ENCODE measurements at regions not wholly inside any gene's neighbourhood (a gene's known extent, or its start where the extent isn't known, plus 50 kb on each side); places are given as distances from the start of the nearest gene placed in this dataset.

GRCh38 chr5:3167473-3167872 lies 416.0 kb upstream of the IRX2 start (continued):
- TF ChIP-seq, protein P1, sequence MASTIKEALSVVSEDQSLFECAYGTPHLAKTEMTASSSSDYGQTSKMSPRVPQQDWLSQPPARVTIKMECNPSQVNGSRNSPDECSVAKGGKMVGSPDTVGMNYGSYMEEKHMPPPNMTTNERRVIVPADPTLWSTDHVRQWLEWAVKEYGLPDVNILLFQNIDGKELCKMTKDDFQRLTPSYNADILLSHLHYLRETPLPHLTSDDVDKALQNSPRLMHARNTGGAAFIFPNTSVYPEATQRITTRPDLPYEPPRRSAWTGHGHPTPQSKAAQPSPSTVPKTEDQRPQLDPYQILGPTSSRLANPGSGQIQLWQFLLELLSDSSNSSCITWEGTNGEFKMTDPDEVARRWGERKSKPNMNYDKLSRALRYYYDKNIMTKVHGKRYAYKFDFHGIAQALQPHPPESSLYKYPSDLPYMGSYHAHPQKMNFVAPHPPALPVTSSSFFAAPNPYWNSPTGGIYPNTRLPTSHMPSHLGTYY (CRISPR knock-in tag; IDR thresholded peaks at IDR 0.05) = no peak
- TF ChIP-seq, protein P2, sequence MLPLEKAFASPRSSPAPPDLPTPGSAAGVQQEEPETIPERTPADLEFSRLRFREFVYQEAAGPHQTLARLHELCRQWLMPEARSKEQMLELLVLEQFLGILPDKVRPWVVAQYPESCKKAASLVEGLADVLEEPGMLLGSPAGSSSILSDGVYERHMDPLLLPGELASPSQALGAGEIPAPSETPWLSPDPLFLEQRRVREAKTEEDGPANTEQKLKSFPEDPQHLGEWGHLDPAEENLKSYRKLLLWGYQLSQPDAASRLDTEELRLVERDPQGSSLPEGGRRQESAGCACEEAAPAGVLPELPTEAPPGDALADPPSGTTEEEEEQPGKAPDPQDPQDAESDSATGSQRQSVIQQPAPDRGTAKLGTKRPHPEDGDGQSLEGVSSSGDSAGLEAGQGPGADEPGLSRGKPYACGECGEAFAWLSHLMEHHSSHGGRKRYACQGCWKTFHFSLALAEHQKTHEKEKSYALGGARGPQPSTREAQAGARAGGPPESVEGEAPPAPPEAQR (CRISPR knock-in tag; IDR thresholded peaks at IDR 0.05) = no peak
- TF ChIP-seq AFF4 (CRISPR knock-in tag; IDR thresholded peaks at IDR 0.05; ENCODE audit: borderline replicate concordance) (no peak), ZNF423 (CRISPR knock-in tag; IDR thresholded peaks at IDR 0.05) (no peak), IRF2 (CRISPR knock-in tag; IDR thresholded peaks at IDR 0.05; ENCODE audit: borderline replicate concordance, low read depth) (no peak), ZNF121 (CRISPR knock-in tag; IDR thresholded peaks at IDR 0.05) (no peak), FOXK1 (CRISPR knock-in tag; IDR thresholded peaks at IDR 0.05) (no peak), NFYB (CRISPR knock-in tag; conservative IDR thresholded peaks at IDR 0.05; ENCODE audit: low read depth) (no peak), TEAD4 (CRISPR knock-in tag; IDR thresholded peaks at IDR 0.05) (no peak), OVOL2 (CRISPR knock-in tag; IDR thresholded peaks at IDR 0.05; ENCODE audit: borderline replicate concordance) (no peak)
- TF ChIP-seq, protein P3, sequence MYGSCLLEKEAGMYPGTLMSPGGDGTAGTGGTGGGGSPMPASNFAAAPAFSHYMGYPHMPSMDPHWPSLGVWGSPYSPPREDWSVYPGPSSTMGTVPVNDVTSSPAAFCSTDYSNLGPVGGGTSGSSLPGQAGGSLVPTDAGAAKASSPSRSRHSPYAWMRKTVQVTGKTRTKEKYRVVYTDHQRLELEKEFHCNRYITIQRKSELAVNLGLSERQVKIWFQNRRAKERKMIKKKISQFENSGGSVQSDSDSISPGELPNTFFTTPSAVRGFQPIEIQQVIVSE (CRISPR knock-in tag; IDR thresholded peaks at IDR 0.05; ENCODE audit: borderline replicate concordance) = no peak
- TF ChIP-seq, protein P4, sequence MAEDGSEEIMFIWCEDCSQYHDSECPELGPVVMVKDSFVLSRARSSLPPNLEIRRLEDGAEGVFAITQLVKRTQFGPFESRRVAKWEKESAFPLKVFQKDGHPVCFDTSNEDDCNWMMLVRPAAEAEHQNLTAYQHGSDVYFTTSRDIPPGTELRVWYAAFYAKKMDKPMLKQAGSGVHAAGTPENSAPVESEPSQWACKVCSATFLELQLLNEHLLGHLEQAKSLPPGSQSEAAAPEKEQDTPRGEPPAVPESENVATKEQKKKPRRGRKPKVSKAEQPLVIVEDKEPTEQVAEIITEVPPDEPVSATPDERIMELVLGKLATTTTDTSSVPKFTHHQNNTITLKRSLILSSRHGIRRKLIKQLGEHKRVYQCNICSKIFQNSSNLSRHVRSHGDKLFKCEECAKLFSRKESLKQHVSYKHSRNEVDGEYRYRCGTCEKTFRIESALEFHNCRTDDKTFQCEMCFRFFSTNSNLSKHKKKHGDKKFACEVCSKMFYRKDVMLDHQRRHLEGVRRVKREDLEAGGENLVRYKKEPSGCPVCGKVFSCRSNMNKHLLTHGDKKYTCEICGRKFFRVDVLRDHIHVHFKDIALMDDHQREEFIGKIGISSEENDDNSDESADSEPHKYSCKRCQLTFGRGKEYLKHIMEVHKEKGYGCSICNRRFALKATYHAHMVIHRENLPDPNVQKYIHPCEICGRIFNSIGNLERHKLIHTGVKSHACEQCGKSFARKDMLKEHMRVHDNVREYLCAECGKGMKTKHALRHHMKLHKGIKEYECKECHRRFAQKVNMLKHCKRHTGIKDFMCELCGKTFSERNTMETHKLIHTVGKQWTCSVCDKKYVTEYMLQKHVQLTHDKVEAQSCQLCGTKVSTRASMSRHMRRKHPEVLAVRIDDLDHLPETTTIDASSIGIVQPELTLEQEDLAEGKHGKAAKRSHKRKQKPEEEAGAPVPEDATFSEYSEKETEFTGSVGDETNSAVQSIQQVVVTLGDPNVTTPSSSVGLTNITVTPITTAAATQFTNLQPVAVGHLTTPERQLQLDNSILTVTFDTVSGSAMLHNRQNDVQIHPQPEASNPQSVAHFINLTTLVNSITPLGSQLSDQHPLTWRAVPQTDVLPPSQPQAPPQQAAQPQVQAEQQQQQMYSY (CRISPR knock-in tag; IDR thresholded peaks at IDR 0.05) = no peak

- ATAC-seq = no peak
- TF ChIP-seq GTF2I (CRISPR knock-in tag; conservative IDR thresholded peaks at IDR 0.05) (no peak), NR2C2 (CRISPR knock-in tag; IDR thresholded peaks at IDR 0.05) (no peak), AR (CRISPR knock-in tag; IDR thresholded peaks at IDR 0.05) (no peak), ZNF396 (CRISPR knock-in tag; IDR thresholded peaks at IDR 0.05; ENCODE audit: borderline replicate concordance) (no peak), ATF1 (CRISPR knock-in tag; IDR thresholded peaks at IDR 0.05) (no peak)
- TF ChIP-seq, protein P5, sequence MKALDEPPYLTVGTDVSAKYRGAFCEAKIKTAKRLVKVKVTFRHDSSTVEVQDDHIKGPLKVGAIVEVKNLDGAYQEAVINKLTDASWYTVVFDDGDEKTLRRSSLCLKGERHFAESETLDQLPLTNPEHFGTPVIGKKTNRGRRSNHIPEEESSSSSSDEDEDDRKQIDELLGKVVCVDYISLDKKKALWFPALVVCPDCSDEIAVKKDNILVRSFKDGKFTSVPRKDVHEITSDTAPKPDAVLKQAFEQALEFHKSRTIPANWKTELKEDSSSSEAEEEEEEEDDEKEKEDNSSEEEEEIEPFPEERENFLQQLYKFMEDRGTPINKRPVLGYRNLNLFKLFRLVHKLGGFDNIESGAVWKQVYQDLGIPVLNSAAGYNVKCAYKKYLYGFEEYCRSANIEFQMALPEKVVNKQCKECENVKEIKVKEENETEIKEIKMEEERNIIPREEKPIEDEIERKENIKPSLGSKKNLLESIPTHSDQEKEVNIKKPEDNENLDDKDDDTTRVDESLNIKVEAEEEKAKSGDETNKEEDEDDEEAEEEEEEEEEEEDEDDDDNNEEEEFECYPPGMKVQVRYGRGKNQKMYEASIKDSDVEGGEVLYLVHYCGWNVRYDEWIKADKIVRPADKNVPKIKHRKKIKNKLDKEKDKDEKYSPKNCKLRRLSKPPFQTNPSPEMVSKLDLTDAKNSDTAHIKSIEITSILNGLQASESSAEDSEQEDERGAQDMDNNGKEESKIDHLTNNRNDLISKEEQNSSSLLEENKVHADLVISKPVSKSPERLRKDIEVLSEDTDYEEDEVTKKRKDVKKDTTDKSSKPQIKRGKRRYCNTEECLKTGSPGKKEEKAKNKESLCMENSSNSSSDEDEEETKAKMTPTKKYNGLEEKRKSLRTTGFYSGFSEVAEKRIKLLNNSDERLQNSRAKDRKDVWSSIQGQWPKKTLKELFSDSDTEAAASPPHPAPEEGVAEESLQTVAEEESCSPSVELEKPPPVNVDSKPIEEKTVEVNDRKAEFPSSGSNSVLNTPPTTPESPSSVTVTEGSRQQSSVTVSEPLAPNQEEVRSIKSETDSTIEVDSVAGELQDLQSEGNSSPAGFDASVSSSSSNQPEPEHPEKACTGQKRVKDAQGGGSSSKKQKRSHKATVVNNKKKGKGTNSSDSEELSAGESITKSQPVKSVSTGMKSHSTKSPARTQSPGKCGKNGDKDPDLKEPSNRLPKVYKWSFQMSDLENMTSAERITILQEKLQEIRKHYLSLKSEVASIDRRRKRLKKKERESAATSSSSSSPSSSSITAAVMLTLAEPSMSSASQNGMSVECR (CRISPR knock-in tag; IDR thresholded peaks at IDR 0.05; ENCODE audit: borderline replicate concordance) = no peak
Measured at GRCh38 chr5:3163626-3164025, 412.1 kb upstream of the IRX2 start.

More at GRCh38 chr5:3163626-3164025, 412.1 kb upstream of the IRX2 start:
- ChIA-PET CTCF (no interaction called here), POLR2A (interaction anchor here (0.6 kb wide), 1 partner anchor 51 kb away, joined by 3 read pairs; no protein-coding TSS in a partner anchor)
- no peak for DNase-seq (ENCODE audit: low spot score)
- Mint-ChIP-seq H3K27me3 (ENCODE audit: low read depth) (no peaks in the 10 kb centered on the region), H3K9me3 (peaks cover 43% of the 10 kb centered on the region), H3K36me3 (peaks cover 30% of the 10 kb centered on the region), H3K4me3 (no peak overlapping the region), H3K27ac (no peak overlapping the region), H3K4me1 (0 out of 2 replicates have a peak, but pooled peaks cover 2% of the 10 kb centered on the region)

All from WTC11 (cell line).